ENCODE measurements at regions not wholly inside any gene's neighbourhood (a gene's known extent, or its start where the extent isn't known, plus 50 kb on each side); places are given as distances from the start of the nearest gene placed in this dataset.
A peak's percentile ranks its signal among the peaks of the same experiment; 100 is the strongest.

GRCh38 chr1:200473698-200474371 is 64.0 kb upstream of the ZNF281 start:
- DNase-seq (ENCODE audit: low spot score): no peak
- H3K4me2 ChIP-seq (ENCODE audit: low read length): peak overlapping the region; percentile 2; the same call in 1 of the 2 replicates
- TF ChIP-seq EZH2phosphoT487 (IDR thresholded peaks at IDR 0.05; ENCODE audit: borderline replicate concordance, low read depth, low read length): no peak
- TF ChIP-seq, protein P1, sequence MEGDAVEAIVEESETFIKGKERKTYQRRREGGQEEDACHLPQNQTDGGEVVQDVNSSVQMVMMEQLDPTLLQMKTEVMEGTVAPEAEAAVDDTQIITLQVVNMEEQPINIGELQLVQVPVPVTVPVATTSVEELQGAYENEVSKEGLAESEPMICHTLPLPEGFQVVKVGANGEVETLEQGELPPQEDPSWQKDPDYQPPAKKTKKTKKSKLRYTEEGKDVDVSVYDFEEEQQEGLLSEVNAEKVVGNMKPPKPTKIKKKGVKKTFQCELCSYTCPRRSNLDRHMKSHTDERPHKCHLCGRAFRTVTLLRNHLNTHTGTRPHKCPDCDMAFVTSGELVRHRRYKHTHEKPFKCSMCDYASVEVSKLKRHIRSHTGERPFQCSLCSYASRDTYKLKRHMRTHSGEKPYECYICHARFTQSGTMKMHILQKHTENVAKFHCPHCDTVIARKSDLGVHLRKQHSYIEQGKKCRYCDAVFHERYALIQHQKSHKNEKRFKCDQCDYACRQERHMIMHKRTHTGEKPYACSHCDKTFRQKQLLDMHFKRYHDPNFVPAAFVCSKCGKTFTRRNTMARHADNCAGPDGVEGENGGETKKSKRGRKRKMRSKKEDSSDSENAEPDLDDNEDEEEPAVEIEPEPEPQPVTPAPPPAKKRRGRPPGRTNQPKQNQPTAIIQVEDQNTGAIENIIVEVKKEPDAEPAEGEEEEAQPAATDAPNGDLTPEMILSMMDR (conservative IDR thresholded peaks at IDR 0.05; ENCODE audit: low read length): no peak
- H2AFZ ChIP-seq (ENCODE audit: low read length): no peak overlapping the region
- no peaks in the 10 kb centered on the region for H4K20me1 ChIP-seq (ENCODE audit: insufficient read depth, low read length)
- H3K4me3 ChIP-seq (ENCODE audit: low read depth, low read length, poor library complexity, severe bottlenecking): no peak overlapping the region
- no peaks in the 10 kb centered on the region for H3K79me2 ChIP-seq (ENCODE audit: insufficient read depth, low read depth, low read length)
- H3K36me3 ChIP-seq (ENCODE audit: insufficient read depth, low read length): no peaks in the 10 kb centered on the region
- BruUV-seq (replicated peaks): no TSS peak
- H3K9me2 ChIP-seq (ENCODE audit: insufficient read depth, low read length): no peaks in the 10 kb centered on the region
- no peak overlapping the region for H3K27ac ChIP-seq (ENCODE audit: low read depth, low read length, poor library complexity, severe bottlenecking)
- CTCF ChIA-PET (ENCODE audit: unreplicated experiment): no interaction called here
- intact Hi-C loops (cut with micrococcal nuclease; ENCODE audit: unreplicated experiment): no loop called here
- no peaks in the 10 kb centered on the region for H3K9me3 ChIP-seq (ENCODE audit: low read length)
- POLR2A ChIA-PET: interaction anchor here (0.6 kb wide), 1 partner anchor 183 kb away, joined by 3 read pairs; no protein-coding TSS in a partner anchor
- peaks cover 4% of the 10 kb centered on the region for H3K4me1 ChIP-seq (ENCODE audit: insufficient read depth, low read length, poor library complexity, severe bottlenecking)

DNA sequence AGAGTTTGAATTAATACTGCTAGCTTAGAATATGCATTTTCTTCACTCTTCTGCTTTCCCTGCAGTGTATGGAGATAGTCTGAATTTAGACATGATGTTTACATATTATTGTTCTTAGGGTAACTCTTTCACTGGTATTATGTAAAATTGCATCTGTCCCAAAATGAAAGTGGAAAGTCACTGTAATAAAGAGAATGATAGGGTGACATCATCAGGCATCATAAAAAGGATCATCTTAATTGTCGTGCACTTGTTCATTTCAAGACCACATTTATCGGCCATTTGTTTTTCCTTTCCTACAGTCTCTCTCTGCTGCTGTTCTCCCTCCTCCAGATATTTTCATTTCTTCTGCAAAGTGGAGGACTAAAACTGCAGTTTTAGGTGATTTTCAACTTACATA is 61.9 kb upstream of the ZNF281 start:
- Histone ChIP-seq H3K4me2 (ENCODE audit: low read length) (no peak overlapping the region), H3K9me2 (ENCODE audit: insufficient read depth, low read length) (no peaks in the 10 kb centered on the region), H3K79me2 (ENCODE audit: insufficient read depth, low read depth, low read length) (no peaks in the 10 kb centered on the region), H3K36me3 (ENCODE audit: insufficient read depth, low read length) (no peaks in the 10 kb centered on the region), H3K27ac (ENCODE audit: low read depth, low read length, poor library complexity, severe bottlenecking) (no peak overlapping the region), H3K4me1 (ENCODE audit: insufficient read depth, low read length, poor library complexity, severe bottlenecking) (peaks cover 11% of the 10 kb centered on the region), H2AFZ (ENCODE audit: low read length) (no peak overlapping the region), H3K4me3 (ENCODE audit: low read depth, low read length, poor library complexity, severe bottlenecking) (no peak overlapping the region), H4K20me1 (ENCODE audit: insufficient read depth, low read length) (no peaks in the 10 kb centered on the region), H3K9me3 (ENCODE audit: low read length) (no peaks in the 10 kb centered on the region)
- ChIA-PET POLR2A (interaction anchor here (0.6 to 1.7 kb wide), 3 partner anchors 14 to 173 kb away, joined by 3 to 5 read pairs (median 3); no protein-coding TSS in a partner anchor), CTCF (ENCODE audit: unreplicated experiment) (no interaction called here)
- TF ChIP-seq EZH2phosphoT487 (IDR thresholded peaks at IDR 0.05; ENCODE audit: borderline replicate concordance, low read depth, low read length): no peak
- TF ChIP-seq, protein P1 (conservative IDR thresholded peaks at IDR 0.05; ENCODE audit: low read length): no peak
- no TSS peak for BruUV-seq (replicated peaks)
- DNase-seq (ENCODE audit: low spot score): no peak
- intact Hi-C loops (cut with micrococcal nuclease; ENCODE audit: unreplicated experiment): no loop called here

GRCh38 chr1:200468264-200469001 is 58.6 kb upstream of the ZNF281 start:
- Histone ChIP-seq H3K79me2 (ENCODE audit: insufficient read depth, low read depth, low read length) (no peaks in the 10 kb centered on the region), H3K9me2 (ENCODE audit: insufficient read depth, low read length) (no peaks in the 10 kb centered on the region), H3K36me3 (ENCODE audit: insufficient read depth, low read length) (no peaks in the 10 kb centered on the region), H3K4me3 (ENCODE audit: low read depth, low read length, poor library complexity, severe bottlenecking) (no peak overlapping the region), H3K4me1 (ENCODE audit: insufficient read depth, low read length, poor library complexity, severe bottlenecking) (peaks cover 15% of the 10 kb centered on the region), H4K20me1 (ENCODE audit: insufficient read depth, low read length) (no peaks in the 10 kb centered on the region), H2AFZ (ENCODE audit: low read length) (no peak overlapping the region), H3K4me2 (ENCODE audit: low read length) (no peak overlapping the region), H3K27ac (ENCODE audit: low read depth, low read length, poor library complexity, severe bottlenecking) (no peak overlapping the region), H3K9me3 (ENCODE audit: low read length) (no peaks in the 10 kb centered on the region)
- no peak for TF ChIP-seq EZH2phosphoT487 (IDR thresholded peaks at IDR 0.05; ENCODE audit: borderline replicate concordance, low read depth, low read length)
- TF ChIP-seq, protein P1 (conservative IDR thresholded peaks at IDR 0.05; ENCODE audit: low read length): no peak
- intact Hi-C loops (cut with micrococcal nuclease; ENCODE audit: unreplicated experiment): no loop called here
- DNase-seq (ENCODE audit: low spot score): no peak
- ChIA-PET POLR2A (interaction anchor here (0.6 to 1.0 kb wide), 4 partner anchors 13 to 456 kb away, joined by 3 to 4 read pairs (median 3); no protein-coding TSS in a partner anchor), CTCF (ENCODE audit: unreplicated experiment) (no interaction called here)
- BruUV-seq (replicated peaks): no TSS peak

Measured in OCI-LY7 (cell line).